Panc1 (cell line): ENCODE measurements at regions not wholly inside any gene's neighbourhood (a gene's known extent, or its start where the extent isn't known, plus 50 kb on each side); places are given as distances from the start of the nearest gene placed in this dataset.

Source experiments
- ATAC-seq: fragments of 200-7000 bp; cut with Tn5 transposase; 2 replicates; pipeline ENCODE4 v1.9.1; 2020; ENCODE audit warnings: mild to moderate bottlenecking, moderate library complexity
- BruUV-seq: library from RNA; stranded (reverse); fragments of 400-500 nt; replicated peaks from 2 replicates; lab custom pipeline; 2021; lab: Mats Ljungman, UMichigan
- CTCF ChIA-PET: fragments of 300-600 bp; sonication (Branson Sonifier 250); formaldehyde crosslinking; loops from one replicate; lab custom pipeline; 2022; ENCODE audit warnings: antibody characterized with exemption; lab: Charles Lee
- POLR2A ChIA-PET: fragments of 300-600 bp; sonication (Branson Sonifier 250); formaldehyde crosslinking; loops from one replicate; lab custom pipeline; 2022; ENCODE audit warnings: antibody characterized with exemption; lab: Charles Lee
- DNase-seq: peaks from one replicate; pipeline ENCODE4 v3.0.0-alpha.2; 2010; ENCODE audit warnings: low read depth, low spot score
- H3K27ac ChIP-seq: 2 replicates; pipeline ENCODE4 v1.5.1; 2011; ENCODE audit warnings: mild to moderate bottlenecking, low read length, inconsistent platforms
- H3K27me3 ChIP-seq: fragments of 200-500 bp; sonication (Bioruptor generic); 2 replicates; pipeline ENCODE4 v1.6.0; 2014; ENCODE audit warnings: low read length, inconsistent platforms; ENCODE audit not compliant: control insufficient read depth, insufficient read depth
- H3K36me3 ChIP-seq: fragments of 200-500 bp; sonication (Bioruptor generic); 2 replicates; pipeline ENCODE4 v1.5.1; 2014; ENCODE audit warnings: inconsistent platforms, mild to moderate bottlenecking, low read length, moderate library complexity; ENCODE audit not compliant: control insufficient read depth, insufficient read depth
- H3K4me1 ChIP-seq: 2 replicates; pipeline ENCODE4 v1.5.1; 2011; ENCODE audit warnings: inconsistent platforms, mild to moderate bottlenecking, low read length, moderate library complexity; ENCODE audit not compliant: control insufficient read depth, insufficient read depth
- H3K4me3 ChIP-seq, 2 experiments: 2 replicates each; pipeline ENCODE4 v1.5.1; 2011 to 2012; ENCODE audit warnings: low read depth in 2 of 2, low read length in 2 of 2, mild to moderate bottlenecking in 2 of 2, inconsistent platforms in 1 of 2, moderate library complexity in 1 of 2
- H3K9me3 ChIP-seq: fragments of 200-500 bp; sonication (Bioruptor generic); 2 replicates; pipeline ENCODE4 v1.5.1; 2014; ENCODE audit warnings: low read depth, mild to moderate bottlenecking, inconsistent platforms, low read length, moderate library complexity; ENCODE audit not compliant: control insufficient read depth, insufficient read depth
- POLR2AphosphoS5 ChIP-seq: IDR thresholded peaks from 2 replicates; pipeline ENCODE4 v1.6.1; 2012; ENCODE audit warnings: mild to moderate bottlenecking, low read depth, low read length, moderate library complexity
- SIN3A ChIP-seq: IDR thresholded peaks from 2 replicates; pipeline ENCODE4 v1.6.1; 2012; ENCODE audit warnings: low read depth, mild to moderate bottlenecking, low read length, moderate library complexity, borderline replicate concordance; ENCODE audit not compliant: insufficient read depth
- TCF7L2 ChIP-seq: IDR thresholded peaks from 2 replicates; pipeline ENCODE4 v1.6.1; 2011; ENCODE audit warnings: mild to moderate bottlenecking, low read depth, low read length, inconsistent platforms
- in situ Hi-C: cut with HindIII; loops from 2 replicates; pipeline ENCODE4 v1.10.0; 2016; ENCODE audit warnings: low sequenced_read_pairs, low pct_unique_long_range_greater_than_20kb
- intact Hi-C: fragments of 100-400 bp; cut with micrococcal nuclease; formaldehyde crosslinking; loops from one replicate; pipeline ENCODE4 v1.10.0; 2022; ENCODE audit not compliant: unreplicated experiment
- TF ChIP-seq, protein P1 (sequence below): fragments of 450-650 bp; IDR thresholded peaks from 2 replicates; pipeline ENCODE4 v1.5.1; 2017; ENCODE audit warnings: mild to moderate bottlenecking
- TF ChIP-seq, protein P2 (sequence below), 2 experiments: IDR thresholded peaks; 2 replicates each; pipeline ENCODE4 v1.6.1; 2011 to 2012; ENCODE audit warnings: low read depth in 2 of 2, control low read depth in 1 of 2, low read length in 1 of 2, mild to moderate bottlenecking in 1 of 2, moderate library complexity in 1 of 2; ENCODE audit not compliant: insufficient read depth in 1 of 2

DNA sequence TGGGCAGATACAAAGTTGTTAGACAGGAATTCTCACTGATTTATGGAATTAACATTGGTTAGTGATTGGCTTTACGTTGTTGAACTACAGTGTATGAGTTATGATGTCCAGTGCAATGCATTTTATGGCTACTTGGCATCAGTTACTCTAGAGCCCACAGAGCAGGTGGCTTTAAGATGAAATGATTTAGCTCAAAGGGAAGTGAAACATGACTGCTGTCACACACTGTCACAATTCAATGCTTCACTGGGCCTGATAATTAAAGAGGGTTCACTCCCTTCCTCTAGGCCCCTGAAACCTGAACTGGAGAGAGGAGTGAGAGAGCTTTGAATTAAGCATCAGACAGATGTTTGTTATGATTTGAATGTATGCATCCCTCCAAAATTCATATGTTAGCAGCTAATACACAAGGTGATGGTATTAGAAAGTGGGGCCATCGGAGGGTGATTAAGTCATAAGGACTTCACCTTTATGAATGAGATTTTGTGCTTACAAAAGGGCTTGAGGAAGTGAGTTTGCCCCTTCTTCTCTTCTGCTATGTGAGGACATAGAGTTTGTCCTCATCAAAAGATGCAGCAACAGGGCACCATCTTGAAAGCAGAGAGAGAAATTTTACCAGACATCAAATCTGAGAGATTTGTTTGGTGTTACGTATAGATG lies 175.8 kb upstream of the GRIN2B start:
- no peak for DNase-seq
- H3K9me3 ChIP-seq: no peaks in the 10 kb centered on the region
- no peak overlapping the region for H3K4me3 ChIP-seq
- no peaks in the 10 kb centered on the region for H3K4me1 ChIP-seq
- no TSS peak for BruUV-seq
- in situ Hi-C loops (no loop called here), intact Hi-C loops (no loop called here)
- no peaks in the 10 kb centered on the region for H3K27me3 ChIP-seq
- POLR2A ChIA-PET: no interaction called here
- no peak for ATAC-seq
- no peak for TF ChIP-seq POLR2AphosphoS5
- no peak for TF ChIP-seq TCF7L2
- TF ChIP-seq, protein P1, sequence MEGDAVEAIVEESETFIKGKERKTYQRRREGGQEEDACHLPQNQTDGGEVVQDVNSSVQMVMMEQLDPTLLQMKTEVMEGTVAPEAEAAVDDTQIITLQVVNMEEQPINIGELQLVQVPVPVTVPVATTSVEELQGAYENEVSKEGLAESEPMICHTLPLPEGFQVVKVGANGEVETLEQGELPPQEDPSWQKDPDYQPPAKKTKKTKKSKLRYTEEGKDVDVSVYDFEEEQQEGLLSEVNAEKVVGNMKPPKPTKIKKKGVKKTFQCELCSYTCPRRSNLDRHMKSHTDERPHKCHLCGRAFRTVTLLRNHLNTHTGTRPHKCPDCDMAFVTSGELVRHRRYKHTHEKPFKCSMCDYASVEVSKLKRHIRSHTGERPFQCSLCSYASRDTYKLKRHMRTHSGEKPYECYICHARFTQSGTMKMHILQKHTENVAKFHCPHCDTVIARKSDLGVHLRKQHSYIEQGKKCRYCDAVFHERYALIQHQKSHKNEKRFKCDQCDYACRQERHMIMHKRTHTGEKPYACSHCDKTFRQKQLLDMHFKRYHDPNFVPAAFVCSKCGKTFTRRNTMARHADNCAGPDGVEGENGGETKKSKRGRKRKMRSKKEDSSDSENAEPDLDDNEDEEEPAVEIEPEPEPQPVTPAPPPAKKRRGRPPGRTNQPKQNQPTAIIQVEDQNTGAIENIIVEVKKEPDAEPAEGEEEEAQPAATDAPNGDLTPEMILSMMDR: no peak
- no peak for TF ChIP-seq SIN3A
- TF ChIP-seq, protein P2, sequence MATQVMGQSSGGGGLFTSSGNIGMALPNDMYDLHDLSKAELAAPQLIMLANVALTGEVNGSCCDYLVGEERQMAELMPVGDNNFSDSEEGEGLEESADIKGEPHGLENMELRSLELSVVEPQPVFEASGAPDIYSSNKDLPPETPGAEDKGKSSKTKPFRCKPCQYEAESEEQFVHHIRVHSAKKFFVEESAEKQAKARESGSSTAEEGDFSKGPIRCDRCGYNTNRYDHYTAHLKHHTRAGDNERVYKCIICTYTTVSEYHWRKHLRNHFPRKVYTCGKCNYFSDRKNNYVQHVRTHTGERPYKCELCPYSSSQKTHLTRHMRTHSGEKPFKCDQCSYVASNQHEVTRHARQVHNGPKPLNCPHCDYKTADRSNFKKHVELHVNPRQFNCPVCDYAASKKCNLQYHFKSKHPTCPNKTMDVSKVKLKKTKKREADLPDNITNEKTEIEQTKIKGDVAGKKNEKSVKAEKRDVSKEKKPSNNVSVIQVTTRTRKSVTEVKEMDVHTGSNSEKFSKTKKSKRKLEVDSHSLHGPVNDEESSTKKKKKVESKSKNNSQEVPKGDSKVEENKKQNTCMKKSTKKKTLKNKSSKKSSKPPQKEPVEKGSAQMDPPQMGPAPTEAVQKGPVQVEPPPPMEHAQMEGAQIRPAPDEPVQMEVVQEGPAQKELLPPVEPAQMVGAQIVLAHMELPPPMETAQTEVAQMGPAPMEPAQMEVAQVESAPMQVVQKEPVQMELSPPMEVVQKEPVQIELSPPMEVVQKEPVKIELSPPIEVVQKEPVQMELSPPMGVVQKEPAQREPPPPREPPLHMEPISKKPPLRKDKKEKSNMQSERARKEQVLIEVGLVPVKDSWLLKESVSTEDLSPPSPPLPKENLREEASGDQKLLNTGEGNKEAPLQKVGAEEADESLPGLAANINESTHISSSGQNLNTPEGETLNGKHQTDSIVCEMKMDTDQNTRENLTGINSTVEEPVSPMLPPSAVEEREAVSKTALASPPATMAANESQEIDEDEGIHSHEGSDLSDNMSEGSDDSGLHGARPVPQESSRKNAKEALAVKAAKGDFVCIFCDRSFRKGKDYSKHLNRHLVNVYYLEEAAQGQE (IDR thresholded peaks at IDR 0.05; ENCODE audit: insufficient read depth in 1 of 2, low read depth in 2 of 2, low read length in 1 of 2): no peak
- H3K36me3 ChIP-seq: no peaks in the 10 kb centered on the region
- H3K27ac ChIP-seq: no peak overlapping the region
- CTCF ChIA-PET: no interaction called here

DNA sequence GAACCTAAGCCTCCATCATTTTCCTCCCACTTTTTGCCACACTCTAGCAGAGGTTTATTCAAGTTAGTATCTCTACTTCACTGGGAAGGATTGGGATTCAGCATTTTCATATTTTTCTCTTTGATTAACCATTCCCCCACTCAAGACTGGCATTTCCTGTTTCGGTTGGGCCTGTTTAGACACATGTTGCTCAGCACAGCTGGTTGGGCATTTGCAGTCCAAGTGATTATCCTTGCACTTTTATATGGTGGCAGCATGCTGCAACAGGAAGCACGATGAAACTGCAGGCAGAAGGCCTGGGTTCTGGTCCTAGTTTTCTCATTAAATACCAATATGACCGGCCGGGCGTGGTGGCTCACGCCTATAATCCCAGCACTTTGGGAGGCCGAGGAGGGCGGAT lies 182.9 kb upstream of the GRIN2B start:
- in situ Hi-C loops: no loop called here

More for the DNA sequence above, 182.9 kb upstream of the GRIN2B start:
- no peak for TF ChIP-seq POLR2AphosphoS5
- TF ChIP-seq, protein P2 (IDR thresholded peaks at IDR 0.05; ENCODE audit: insufficient read depth in 1 of 2, low read depth in 2 of 2, low read length in 1 of 2): no peak
- TF ChIP-seq, protein P1: no peak
- no peak for TF ChIP-seq TCF7L2
- TF ChIP-seq SIN3A: no peak
- Histone ChIP-seq H3K9me3 (no peaks in the 10 kb centered on the region), H3K36me3 (no peaks in the 10 kb centered on the region), H3K4me1 (no peaks in the 10 kb centered on the region), H3K27me3 (no peaks in the 10 kb centered on the region), H3K27ac (no peak overlapping the region), H3K4me3 (no peak overlapping the region)
- BruUV-seq: no TSS peak
- DNase-seq (no peak), ATAC-seq (no peak)
- POLR2A ChIA-PET: no interaction called here
- CTCF ChIA-PET: no interaction called here
- intact Hi-C loops: loop anchor here (10.0 kb wide), 1 partner anchor 889 kb away; no protein-coding TSS in a partner anchor
